Bronchial epithelial cell (primary cell): ENCODE measurements at regions not wholly inside any gene's neighbourhood (a gene's known extent, or its start where the extent isn't known, plus 50 kb on each side); places are given as distances from the start of the nearest gene placed in this dataset.
A peak's percentile ranks its signal among the peaks of the same experiment; 100 is the strongest.
"Not testable (repeated sequence)": the region's sequence is repeated elsewhere in the genome, so short reads cannot be mapped to it uniquely, and the experiment has no call there.

Source experiments
- DNase-seq: peaks from one replicate; pipeline ENCODE4 v3.0.0-alpha.2; 2010; ENCODE audit warnings: low read depth
- FAIRE-seq: peaks from 2 replicates; lab custom pipeline; 2011; peaks lifted over from hg19 to GRCh38; lab: Jason Lieb, UNC
- H3K27me3 ChIP-seq: 2 replicates; pipeline ENCODE4 v1.5.1; 2011; ENCODE audit warnings: low read length; ENCODE audit not compliant: control insufficient read depth, insufficient read depth
- H3K36me3 ChIP-seq: 2 replicates; pipeline ENCODE4 v1.5.1; 2011; ENCODE audit warnings: low read length; ENCODE audit not compliant: control insufficient read depth, insufficient read depth
- H3K4me3 ChIP-seq: 2 replicates; pipeline ENCODE4 v1.5.1; 2011; ENCODE audit warnings: mild to moderate bottlenecking, low read depth, low read length, control low read depth
- CTCF ChIP-seq: IDR thresholded peaks from 2 replicates; pipeline ENCODE4 v1.5.1; 2011; ENCODE audit warnings: mild to moderate bottlenecking, moderate library complexity, low read length, control low read depth, inconsistent platforms; ENCODE audit not compliant: insufficient read depth, severe bottlenecking

- Histone ChIP-seq H3K27me3 (no peaks in the 10 kb centered on the region), H3K36me3 (no peaks in the 10 kb centered on the region), H3K4me3 (no peak overlapping the region)
- DNase-seq (no peak), FAIRE-seq (no peak)
- TF ChIP-seq CTCF, result no peak
Measured at GRCh38 chr10:94251568-94251967, 111.2 kb downstream of the NOC3L start.

GRCh38 chr10:94257407-94257806, 105.3 kb downstream of the NOC3L start:
- not testable (repeated sequence) for FAIRE-seq

GRCh38 chr10:94260455-94260854, 102.3 kb downstream of the NOC3L start:
- FAIRE-seq, result no peak

More at GRCh38 chr10:94257407-94257806, 105.3 kb downstream of the NOC3L start:
- H3K27me3 ChIP-seq, DNase-seq, H3K4me3 ChIP-seq, H3K36me3 ChIP-seq: not testable (repeated sequence)

GRCh38 chr10:94264085-94264484, 98.7 kb downstream of the NOC3L start:
- no peaks in the 10 kb centered on the region for H3K27me3 ChIP-seq
- FAIRE-seq (no peak), DNase-seq (no peak)
- H3K4me3 ChIP-seq, result no peak overlapping the region
- H3K36me3 ChIP-seq, result no peaks in the 10 kb centered on the region
- no peak for TF ChIP-seq CTCF

More at GRCh38 chr10:94260455-94260854, 102.3 kb downstream of the NOC3L start:
- no peaks in the 10 kb centered on the region for H3K27me3 ChIP-seq
- H3K4me3 ChIP-seq, result no peak overlapping the region
- TF ChIP-seq CTCF, result no peak
- H3K36me3 ChIP-seq, result no peaks in the 10 kb centered on the region
- no peak for DNase-seq

DNA sequence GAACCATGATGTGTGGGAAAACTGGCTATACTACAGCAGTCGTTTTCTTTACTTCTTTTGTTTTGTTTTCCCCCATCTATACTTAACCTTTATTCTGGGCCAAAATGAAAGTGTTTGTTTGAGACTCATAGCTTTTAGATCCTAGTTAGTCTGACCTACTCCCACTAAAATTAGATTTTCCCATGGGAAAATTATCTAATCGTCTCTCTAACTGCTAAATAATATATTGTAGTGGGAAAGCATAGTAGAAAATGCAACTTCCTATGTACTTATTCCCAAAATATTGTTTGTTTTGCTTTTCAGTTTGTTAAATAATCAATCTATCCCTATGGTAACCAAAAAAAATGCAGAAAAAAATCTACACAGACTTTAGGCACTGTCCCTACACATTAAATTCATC, 96.6 kb downstream of the NOC3L start:
- DNase-seq, result no peak
- no peak overlapping the region for H3K4me3 ChIP-seq
- TF ChIP-seq CTCF, result no peak
- no peak for FAIRE-seq
- H3K36me3 ChIP-seq, result no peaks in the 10 kb centered on the region
- H3K27me3 ChIP-seq, result no peaks in the 10 kb centered on the region

GRCh38 chr10:94268652-94269051, 94.1 kb downstream of the NOC3L start:
- no peak for TF ChIP-seq CTCF
- Histone ChIP-seq H3K27me3 (no peaks in the 10 kb centered on the region), H3K36me3 (no peaks in the 10 kb centered on the region), H3K4me3 (no peak overlapping the region)
- peak; percentile 40 for FAIRE-seq
- DNase-seq, result no peak
